ENCODE measurements at regions not wholly inside any gene's neighbourhood (a gene's known extent, or its start where the extent isn't known, plus 50 kb on each side); places are given as distances from the start of the nearest gene placed in this dataset.

GRCh38 chr5:99686538-99686937 lies 757.7 kb upstream of the CHD1 start:
- TF ChIP-seq POLR2AphosphoS5 (IDR thresholded peaks at IDR 0.05; ENCODE audit: borderline replicate concordance, low read depth, low read length) (no peak), FOXP2 (optimal IDR thresholded peaks at IDR 0.05; ENCODE audit: control extremely low read depth, extremely low read length, insufficient read depth) (no peak)
